Activated CD4-positive, alpha-beta T cell treated with anti-CD3 and anti-CD28 coated beads for 4 hours (primary cell): ENCODE measurements at regions not wholly inside any gene's neighbourhood (a gene's known extent, or its start where the extent isn't known, plus 50 kb on each side); places are given as distances from the start of the nearest gene placed in this dataset.
"Not testable (repeated sequence)": the region's sequence is repeated elsewhere in the genome, so short reads cannot be mapped to it uniquely, and the experiment has no call there.

Experiments used
- DNase-seq, 2 donors: peaks; one replicate each; pipeline ENCODE4 v3.0.0-alpha.2; 2020

- no peak for DNase-seq
Observed at GRCh38 chr10:64534616-64535015, 1013.4 kb downstream of the REEP3 start.

- no peak for DNase-seq
Observed at GRCh38 chr10:64535131-64535867, 1014.1 kb downstream of the REEP3 start.

- DNase-seq, result no peak
Observed at GRCh38 chr10:64537112-64537511, 1015.9 kb downstream of the REEP3 start.

- DNase-seq, result no peak
Observed at GRCh38 chr10:64537928-64538327, 1016.7 kb downstream of the REEP3 start.

- DNase-seq, result no peak
Observed at GRCh38 chr10:64546073-64546472, 1024.9 kb downstream of the REEP3 start.

GRCh38 chr10:64547168-64547567 is 1026.0 kb downstream of the REEP3 start:
- no peak for DNase-seq

GRCh38 chr10:64555666-64556065 is 1034.5 kb downstream of the REEP3 start:
- no peak for DNase-seq

GRCh38 chr10:64558094-64558835 is 1037.1 kb downstream of the REEP3 start:
- no peak for DNase-seq

- no peak for DNase-seq
Observed at GRCh38 chr10:64571056-64571455, 1049.9 kb downstream of the REEP3 start.

- no peak for DNase-seq
Observed at GRCh38 chr10:64573623-64574325, 1052.6 kb downstream of the REEP3 start.

GRCh38 chr10:64574371-64574770 is 1053.2 kb downstream of the REEP3 start:
- no peak for DNase-seq

GRCh38 chr10:64576497-64576896 is 1055.3 kb downstream of the REEP3 start:
- no peak for DNase-seq

GRCh38 chr10:64578757-64579156 is 1057.6 kb downstream of the REEP3 start:
- not testable (repeated sequence) for DNase-seq

GRCh38 chr10:64586934-64587503 is 1065.8 kb downstream of the REEP3 start:
- DNase-seq, result no peak

- DNase-seq, result no peak
Observed at GRCh38 chr10:64594072-64594471, 1072.9 kb downstream of the REEP3 start.

GRCh38 chr10:64598600-64598999 is 1077.4 kb downstream of the REEP3 start:
- no peak for DNase-seq

- DNase-seq, result no peak
Observed at GRCh38 chr10:64601298-64601697, 1080.1 kb downstream of the REEP3 start.

- no peak for DNase-seq
Observed at GRCh38 chr10:64617085-64617484, 1095.9 kb downstream of the REEP3 start.

GRCh38 chr10:64619102-64619501 is 1097.9 kb downstream of the REEP3 start:
- DNase-seq, result no peak

- DNase-seq, result no peak
Observed at GRCh38 chr10:64626924-64627323, 1105.7 kb downstream of the REEP3 start.

GRCh38 chr10:64630534-64630933 is 1109.3 kb downstream of the REEP3 start:
- DNase-seq, result no peak

GRCh38 chr10:64635906-64636305 is 1114.7 kb downstream of the REEP3 start:
- DNase-seq, result no peak

- DNase-seq, result no peak
Observed at GRCh38 chr10:64636461-64636860, 1115.3 kb downstream of the REEP3 start.
